Epithelial cell of proximal tubule (primary cell): ENCODE measurements at regions not wholly inside any gene's neighbourhood (a gene's known extent, or its start where the extent isn't known, plus 50 kb on each side); places are given as distances from the start of the nearest gene placed in this dataset.

ENCODE experiments used
- DNase-seq: peaks from one replicate; pipeline ENCODE4 v3.0.0-alpha.2; 2011; ENCODE audit warnings: low read depth
- H3K4me3 ChIP-seq: 2 replicates; pipeline ENCODE4 v1.5.1; 2011; ENCODE audit warnings: low read depth, mild to moderate bottlenecking, low read length
- TF ChIP-seq, protein P1 (sequence below): conservative IDR thresholded peaks from 2 replicates; pipeline ENCODE4 v1.5.1; 2012; ENCODE audit warnings: low read depth, mild to moderate bottlenecking, low read length

DNA sequence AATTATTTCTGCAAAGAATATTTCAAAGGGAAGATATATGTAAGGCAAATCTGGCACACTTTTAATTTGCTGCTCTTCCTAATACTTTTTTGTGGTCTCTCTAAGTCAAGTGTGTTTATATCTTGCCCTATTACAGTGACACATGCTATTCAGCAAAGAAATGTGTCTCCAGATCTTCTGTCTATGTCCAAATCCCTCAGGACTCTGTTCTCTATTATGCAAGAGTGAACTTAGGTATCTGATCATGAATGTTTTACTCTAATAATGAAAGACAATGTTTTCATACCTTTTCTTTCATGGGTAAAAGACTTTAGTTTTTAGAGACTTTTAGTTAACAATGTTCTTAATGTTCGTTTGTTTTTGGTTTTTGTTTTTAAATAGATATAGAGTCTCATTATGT lies 255.4 kb upstream of the DAB2 start:
- no peak overlapping the region for H3K4me3 ChIP-seq
- TF ChIP-seq, protein P1, sequence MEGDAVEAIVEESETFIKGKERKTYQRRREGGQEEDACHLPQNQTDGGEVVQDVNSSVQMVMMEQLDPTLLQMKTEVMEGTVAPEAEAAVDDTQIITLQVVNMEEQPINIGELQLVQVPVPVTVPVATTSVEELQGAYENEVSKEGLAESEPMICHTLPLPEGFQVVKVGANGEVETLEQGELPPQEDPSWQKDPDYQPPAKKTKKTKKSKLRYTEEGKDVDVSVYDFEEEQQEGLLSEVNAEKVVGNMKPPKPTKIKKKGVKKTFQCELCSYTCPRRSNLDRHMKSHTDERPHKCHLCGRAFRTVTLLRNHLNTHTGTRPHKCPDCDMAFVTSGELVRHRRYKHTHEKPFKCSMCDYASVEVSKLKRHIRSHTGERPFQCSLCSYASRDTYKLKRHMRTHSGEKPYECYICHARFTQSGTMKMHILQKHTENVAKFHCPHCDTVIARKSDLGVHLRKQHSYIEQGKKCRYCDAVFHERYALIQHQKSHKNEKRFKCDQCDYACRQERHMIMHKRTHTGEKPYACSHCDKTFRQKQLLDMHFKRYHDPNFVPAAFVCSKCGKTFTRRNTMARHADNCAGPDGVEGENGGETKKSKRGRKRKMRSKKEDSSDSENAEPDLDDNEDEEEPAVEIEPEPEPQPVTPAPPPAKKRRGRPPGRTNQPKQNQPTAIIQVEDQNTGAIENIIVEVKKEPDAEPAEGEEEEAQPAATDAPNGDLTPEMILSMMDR = no peak
- DNase-seq = no peak

GRCh38 chr5:39678534-39678933 lies 253.8 kb upstream of the DAB2 start:
- H3K4me3 ChIP-seq = no peak overlapping the region
- TF ChIP-seq, protein P1 = no peak
- DNase-seq = no peak

- TF ChIP-seq, protein P1 = no peak
- DNase-seq = no peak
Measured at GRCh38 chr5:39675676-39676075, 250.9 kb upstream of the DAB2 start.

DNA sequence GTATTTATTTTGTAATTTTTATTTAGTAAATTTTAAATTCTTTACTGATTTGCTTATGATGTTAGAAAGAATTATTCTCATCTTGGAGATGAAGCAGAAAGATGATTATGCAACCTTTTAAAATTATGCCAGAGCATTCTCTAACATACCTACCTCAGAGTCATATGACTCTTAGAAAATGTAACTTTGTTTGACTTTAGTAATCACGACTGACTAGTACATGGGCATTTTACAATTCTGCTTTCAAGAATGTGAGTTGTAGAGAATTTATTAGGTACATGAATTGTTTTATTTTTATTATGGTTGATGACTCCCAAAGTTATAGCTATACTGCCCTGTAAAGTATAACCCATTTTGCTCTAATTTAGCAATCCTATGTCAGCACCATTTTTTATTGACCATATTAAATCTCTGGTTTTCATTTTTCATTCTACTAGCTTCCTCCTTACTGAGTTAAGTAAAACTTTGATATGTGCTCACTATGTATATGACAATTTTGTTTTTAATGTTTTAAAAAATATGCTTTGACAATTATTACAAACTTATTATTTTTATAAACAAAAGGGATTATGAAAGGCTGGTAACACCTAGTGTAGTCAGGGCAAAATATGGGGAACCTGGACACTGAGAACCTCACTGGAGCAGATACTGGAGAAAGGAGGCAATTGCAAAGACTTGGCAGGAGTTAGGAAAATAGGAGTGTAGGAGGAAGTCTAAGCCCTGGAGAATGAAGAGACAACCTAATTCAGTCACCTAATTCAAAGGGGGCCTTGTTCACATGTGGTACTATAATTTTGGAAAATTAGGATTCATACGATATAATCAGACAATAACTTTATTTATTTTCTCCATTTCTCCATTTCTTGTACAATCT lies 249.7 kb upstream of the DAB2 start:
- no peak overlapping the region for H3K4me3 ChIP-seq
- no peak for DNase-seq
- TF ChIP-seq, protein P1 = no peak

More at GRCh38 chr5:39675676-39676075, 250.9 kb upstream of the DAB2 start:
- H3K4me3 ChIP-seq = no peak overlapping the region

DNA sequence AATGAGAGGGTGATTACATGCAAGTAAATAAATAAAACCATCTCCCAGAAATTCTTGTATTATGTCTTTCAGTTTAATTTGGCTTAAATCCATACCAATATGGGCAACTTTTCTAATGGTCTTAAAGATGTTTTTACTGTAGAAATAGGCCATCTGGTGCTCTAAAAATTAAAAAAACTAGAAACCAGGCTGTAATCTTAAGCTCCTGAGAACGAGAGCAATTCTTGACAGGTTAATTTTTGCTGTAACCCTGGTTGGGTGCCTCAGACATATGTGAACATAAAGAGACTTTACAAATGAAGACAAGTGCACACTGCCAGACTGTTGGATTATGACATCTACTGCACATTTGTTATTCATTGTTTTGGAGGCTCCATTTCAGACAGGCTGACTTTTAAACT lies 246.8 kb upstream of the DAB2 start:
- TF ChIP-seq, protein P1 = no peak
- H3K4me3 ChIP-seq = no peak overlapping the region
- no peak for DNase-seq

DNA sequence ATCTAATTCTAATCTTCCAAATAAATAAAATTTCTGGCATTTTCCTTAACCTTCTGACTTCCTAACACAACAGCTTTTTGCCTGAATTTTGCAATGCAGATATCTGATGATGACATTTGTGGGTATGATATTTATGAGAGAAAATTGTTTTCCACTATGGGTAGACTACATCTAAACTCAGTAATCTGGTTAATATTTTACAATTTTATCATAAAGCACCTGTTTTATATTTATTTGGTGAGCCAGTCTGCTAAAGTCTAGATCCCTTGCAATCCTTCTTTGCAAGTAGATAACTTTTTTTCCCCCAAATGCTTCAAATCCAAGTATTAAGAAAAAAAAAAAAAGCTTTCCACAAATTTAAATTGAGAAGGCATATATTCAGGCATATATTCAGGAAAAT lies 246.2 kb upstream of the DAB2 start:
- no peak for DNase-seq
- TF ChIP-seq, protein P1 = no peak

GRCh38 chr5:39670391-39670790 lies 245.6 kb upstream of the DAB2 start:
- H3K4me3 ChIP-seq = no peak overlapping the region
- TF ChIP-seq, protein P1 = no peak
- no peak for DNase-seq

More for the DNA sequence above, 246.2 kb upstream of the DAB2 start:
- H3K4me3 ChIP-seq = no peak overlapping the region
